ENCODE measurements at regions not wholly inside any gene's neighbourhood (a gene's known extent, or its start where the extent isn't known, plus 50 kb on each side); places are given as distances from the start of the nearest gene placed in this dataset.

- no peaks in the 10 kb centered on the region for H3K79me2 ChIP-seq (ENCODE audit: insufficient read depth, low read length)
- DNase-seq (ENCODE audit: low read depth) (no peak), FAIRE-seq (peak; percentile 13)
- no peak overlapping the region for H3K4me2 ChIP-seq (ENCODE audit: low read length)
- no peak overlapping the region for H3K27ac Mint-ChIP-seq (ENCODE audit: unreplicated experiment)
- no peak overlapping the region for H3K27ac ChIP-seq (ENCODE audit: low read depth, low read length)
- no peak overlapping the region for H3K9ac ChIP-seq (ENCODE audit: low read length)
- TF ChIP-seq, protein P1, sequence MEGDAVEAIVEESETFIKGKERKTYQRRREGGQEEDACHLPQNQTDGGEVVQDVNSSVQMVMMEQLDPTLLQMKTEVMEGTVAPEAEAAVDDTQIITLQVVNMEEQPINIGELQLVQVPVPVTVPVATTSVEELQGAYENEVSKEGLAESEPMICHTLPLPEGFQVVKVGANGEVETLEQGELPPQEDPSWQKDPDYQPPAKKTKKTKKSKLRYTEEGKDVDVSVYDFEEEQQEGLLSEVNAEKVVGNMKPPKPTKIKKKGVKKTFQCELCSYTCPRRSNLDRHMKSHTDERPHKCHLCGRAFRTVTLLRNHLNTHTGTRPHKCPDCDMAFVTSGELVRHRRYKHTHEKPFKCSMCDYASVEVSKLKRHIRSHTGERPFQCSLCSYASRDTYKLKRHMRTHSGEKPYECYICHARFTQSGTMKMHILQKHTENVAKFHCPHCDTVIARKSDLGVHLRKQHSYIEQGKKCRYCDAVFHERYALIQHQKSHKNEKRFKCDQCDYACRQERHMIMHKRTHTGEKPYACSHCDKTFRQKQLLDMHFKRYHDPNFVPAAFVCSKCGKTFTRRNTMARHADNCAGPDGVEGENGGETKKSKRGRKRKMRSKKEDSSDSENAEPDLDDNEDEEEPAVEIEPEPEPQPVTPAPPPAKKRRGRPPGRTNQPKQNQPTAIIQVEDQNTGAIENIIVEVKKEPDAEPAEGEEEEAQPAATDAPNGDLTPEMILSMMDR (IDR thresholded peaks at IDR 0.05; ENCODE audit: insufficient read depth, low read depth, low read length) = no peak
- TF ChIP-seq EZH2 (IDR thresholded peaks at IDR 0.05; ENCODE audit: insufficient read depth, low read length) = no peak
- H3K27me3 ChIP-seq (ENCODE audit: insufficient read depth, low read length) = no peaks in the 10 kb centered on the region
- no peak overlapping the region for H3K4me3 Mint-ChIP-seq (ENCODE audit: unreplicated experiment)
- H3K4me3 ChIP-seq (ENCODE audit: insufficient read depth, low read depth, low read length) = no peak overlapping the region
- H3K9me3 ChIP-seq (ENCODE audit: insufficient read depth, low read depth, low read length) = no peaks in the 10 kb centered on the region
- H2AFZ ChIP-seq (ENCODE audit: low read depth, low read length) = no peak overlapping the region
- H3K27me3 Mint-ChIP-seq (ENCODE audit: low read depth, unreplicated experiment) = peaks cover 2% of the 10 kb centered on the region
- H3K4me1 ChIP-seq (ENCODE audit: insufficient read depth, low read length) = no peaks in the 10 kb centered on the region
- no peaks in the 10 kb centered on the region for H4K20me1 ChIP-seq (ENCODE audit: insufficient read depth, low read length)
- H3K4me1 Mint-ChIP-seq (ENCODE audit: low read depth, unreplicated experiment) = no peaks in the 10 kb centered on the region
- H3K36me3 ChIP-seq (ENCODE audit: insufficient read depth, low read length) = no peaks in the 10 kb centered on the region
- no peaks in the 10 kb centered on the region for H3K36me3 Mint-ChIP-seq (ENCODE audit: low read depth, unreplicated experiment)
- no peaks in the 10 kb centered on the region for H3K9me3 Mint-ChIP-seq (ENCODE audit: unreplicated experiment)
These were observed 126.8 kb downstream of the MXRA5 start for GRCh38 chrX:3219667-3220066.

DNA sequence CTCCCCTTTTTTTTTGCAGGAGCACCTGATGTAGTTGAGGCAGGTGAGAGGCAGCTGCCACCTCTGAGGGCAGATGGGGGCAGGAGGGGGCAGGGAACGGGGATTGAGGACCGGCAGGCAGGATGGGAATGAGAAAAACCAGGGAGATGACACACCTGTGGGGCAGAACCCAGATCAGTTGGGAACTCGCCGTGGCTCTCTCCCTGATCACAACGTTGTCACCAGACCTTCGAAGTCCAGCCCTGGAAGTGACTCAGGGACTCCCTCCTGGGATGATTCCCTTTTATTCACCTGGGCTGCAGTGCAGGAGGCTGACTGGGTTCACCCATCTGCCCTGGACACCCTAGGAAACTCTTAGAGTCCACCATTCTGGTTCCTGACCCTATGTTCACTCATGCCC lies 127.2 kb downstream of the MXRA5 start:
- Histone ChIP-seq H3K36me3 (ENCODE audit: insufficient read depth, low read length) (no peaks in the 10 kb centered on the region), H3K4me2 (ENCODE audit: low read length) (no peak overlapping the region), H3K27ac (ENCODE audit: low read depth, low read length) (no peak overlapping the region), H3K27me3 (ENCODE audit: insufficient read depth, low read length) (no peaks in the 10 kb centered on the region), H3K9ac (ENCODE audit: low read length) (no peak overlapping the region), H3K9me3 (ENCODE audit: insufficient read depth, low read depth, low read length) (no peaks in the 10 kb centered on the region), H3K79me2 (ENCODE audit: insufficient read depth, low read length) (no peaks in the 10 kb centered on the region), H3K4me1 (ENCODE audit: insufficient read depth, low read length) (no peaks in the 10 kb centered on the region), H3K4me3 (ENCODE audit: insufficient read depth, low read depth, low read length) (no peak overlapping the region), H2AFZ (ENCODE audit: low read depth, low read length) (no peak overlapping the region), H4K20me1 (ENCODE audit: insufficient read depth, low read length) (no peaks in the 10 kb centered on the region)
- Mint-ChIP-seq H3K4me3 (ENCODE audit: unreplicated experiment) (no peak overlapping the region), H3K36me3 (ENCODE audit: low read depth, unreplicated experiment) (no peaks in the 10 kb centered on the region), H3K4me1 (ENCODE audit: low read depth, unreplicated experiment) (no peaks in the 10 kb centered on the region), H3K27ac (ENCODE audit: unreplicated experiment) (no peak overlapping the region), H3K27me3 (ENCODE audit: low read depth, unreplicated experiment) (peaks cover 2% of the 10 kb centered on the region), H3K9me3 (ENCODE audit: unreplicated experiment) (no peaks in the 10 kb centered on the region)
- no peak for TF ChIP-seq EZH2 (IDR thresholded peaks at IDR 0.05; ENCODE audit: insufficient read depth, low read length)
- DNase-seq (ENCODE audit: low read depth) (no peak), FAIRE-seq (no peak)

DNA sequence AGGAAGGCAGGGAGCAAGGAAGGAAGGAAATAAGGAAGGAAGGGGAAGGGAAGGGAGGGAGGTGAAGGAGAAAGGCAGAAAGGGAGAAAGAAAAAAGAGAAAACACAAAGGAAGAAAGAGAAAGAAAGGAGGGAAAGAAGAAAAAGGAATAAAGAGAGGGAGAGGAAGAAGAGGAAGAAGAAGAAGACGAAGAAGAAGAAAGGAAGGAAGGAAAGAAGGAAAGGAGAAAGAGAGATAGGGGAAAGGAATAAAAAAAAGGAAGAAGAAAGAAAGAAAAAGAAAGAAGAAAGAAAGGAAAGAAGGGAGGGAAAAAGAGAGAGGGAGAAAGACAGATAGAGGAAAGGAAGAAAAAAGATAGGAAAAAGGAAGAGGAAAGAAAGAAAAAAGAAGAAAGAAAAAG lies 128.0 kb downstream of the MXRA5 start:
- Histone ChIP-seq H3K27me3 (ENCODE audit: insufficient read depth, low read length) (no peaks in the 10 kb centered on the region), H3K9ac (ENCODE audit: low read length) (no peak overlapping the region), H3K9me3 (ENCODE audit: insufficient read depth, low read depth, low read length) (no peaks in the 10 kb centered on the region), H2AFZ (ENCODE audit: low read depth, low read length) (no peak overlapping the region), H3K27ac (ENCODE audit: low read depth, low read length) (no peak overlapping the region), H3K4me1 (ENCODE audit: insufficient read depth, low read length) (no peaks in the 10 kb centered on the region), H3K4me3 (ENCODE audit: insufficient read depth, low read depth, low read length) (no peak overlapping the region), H4K20me1 (ENCODE audit: insufficient read depth, low read length) (no peaks in the 10 kb centered on the region), H3K36me3 (ENCODE audit: insufficient read depth, low read length) (no peaks in the 10 kb centered on the region), H3K79me2 (ENCODE audit: insufficient read depth, low read length) (no peaks in the 10 kb centered on the region), H3K4me2 (ENCODE audit: low read length) (no peak overlapping the region)
- Mint-ChIP-seq H3K9me3 (ENCODE audit: unreplicated experiment) (no peaks in the 10 kb centered on the region), H3K27ac (ENCODE audit: unreplicated experiment) (no peak overlapping the region), H3K27me3 (ENCODE audit: low read depth, unreplicated experiment) (peaks cover 2% of the 10 kb centered on the region), H3K36me3 (ENCODE audit: low read depth, unreplicated experiment) (no peaks in the 10 kb centered on the region), H3K4me1 (ENCODE audit: low read depth, unreplicated experiment) (no peaks in the 10 kb centered on the region), H3K4me3 (ENCODE audit: unreplicated experiment) (no peak overlapping the region)
- TF ChIP-seq, protein P1 (IDR thresholded peaks at IDR 0.05; ENCODE audit: insufficient read depth, low read depth, low read length) = no peak
- TF ChIP-seq EZH2 (IDR thresholded peaks at IDR 0.05; ENCODE audit: insufficient read depth, low read length) = no peak
- DNase-seq (ENCODE audit: low read depth) (no peak), FAIRE-seq (no peak)

Data from astrocyte (in vitro differentiated cells and primary cell).